HG02798 (cell line): ENCODE measurements at regions not wholly inside any gene's neighbourhood (a gene's known extent, or its start where the extent isn't known, plus 50 kb on each side); places are given as distances from the start of the nearest gene placed in this dataset.

Experiments used
- ATAC-seq: cut with Tn5 transposase; IDR thresholded peaks from one replicate; pipeline ENCODE4 v1.9.1; 2021; ENCODE audit warnings: mild to moderate bottlenecking; ENCODE audit not compliant: unreplicated experiment, poor library complexity

DNA sequence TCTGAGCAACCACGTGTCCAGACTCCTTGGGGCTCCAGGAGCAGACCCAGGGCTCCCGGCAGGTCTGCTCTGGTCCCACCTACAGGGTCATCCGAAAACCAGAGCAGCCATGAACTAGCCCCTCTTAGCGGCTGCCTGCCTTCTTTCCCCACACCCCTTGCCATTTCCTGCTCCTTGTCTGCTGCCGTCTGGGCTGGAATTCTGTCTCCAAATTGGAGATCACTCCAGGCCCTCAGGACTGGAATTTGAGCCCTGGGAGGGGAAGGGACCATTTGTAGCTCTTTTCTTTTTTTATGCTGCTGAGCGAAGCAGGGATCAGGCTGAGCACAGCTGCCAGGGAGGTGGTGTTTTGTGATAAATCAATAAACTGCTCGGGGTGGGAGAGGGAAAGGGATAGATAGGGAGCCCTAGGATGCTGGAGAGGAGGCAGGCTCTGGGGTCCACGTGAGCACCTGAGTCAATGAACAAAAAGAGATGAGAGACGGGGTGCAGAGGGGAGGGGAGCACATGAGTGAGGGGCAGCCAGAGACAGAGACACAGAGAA, 257.5 kb downstream of the ENGASE start:
- no peak for ATAC-seq

DNA sequence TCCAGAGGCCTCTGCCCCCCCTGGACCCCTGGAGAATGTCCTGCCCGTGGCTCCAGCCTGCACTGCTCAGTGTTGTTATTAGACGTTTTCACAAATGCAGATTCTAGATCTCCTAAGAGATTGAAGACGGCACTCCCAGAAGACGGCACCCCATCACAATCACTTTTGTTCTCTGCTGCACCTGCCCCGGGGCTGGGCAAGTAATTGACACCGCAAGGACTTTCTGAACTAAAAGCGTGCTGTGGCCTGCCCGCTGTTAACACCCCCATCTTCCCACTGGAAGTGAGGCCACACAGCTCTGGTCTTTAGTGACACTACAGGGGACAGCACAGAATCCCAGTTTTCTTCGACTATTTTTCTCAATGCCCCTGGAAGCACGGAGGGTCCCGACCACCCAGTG, 256.9 kb downstream of the ENGASE start:
- no peak for ATAC-seq

DNA sequence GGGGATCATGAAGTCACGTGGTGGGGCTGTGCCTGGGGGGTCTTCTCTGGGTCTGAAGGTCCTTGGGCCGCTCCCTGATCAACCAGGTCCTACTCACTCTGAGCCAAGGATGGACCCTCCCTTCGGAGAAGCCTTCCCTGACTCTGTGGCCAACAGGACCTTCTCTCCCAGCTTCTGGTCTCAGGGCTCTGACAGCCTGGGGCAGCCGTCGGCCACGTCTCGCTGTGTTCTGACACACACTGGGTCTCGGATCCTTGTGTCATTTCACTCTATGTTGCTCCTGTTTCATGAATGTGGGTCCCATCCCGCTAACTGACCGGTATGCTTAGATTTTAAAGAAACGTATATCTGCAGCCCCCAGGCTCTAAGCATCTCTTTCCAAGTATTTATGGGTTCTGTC, 256.1 kb downstream of the ENGASE start:
- ATAC-seq = no peak

DNA sequence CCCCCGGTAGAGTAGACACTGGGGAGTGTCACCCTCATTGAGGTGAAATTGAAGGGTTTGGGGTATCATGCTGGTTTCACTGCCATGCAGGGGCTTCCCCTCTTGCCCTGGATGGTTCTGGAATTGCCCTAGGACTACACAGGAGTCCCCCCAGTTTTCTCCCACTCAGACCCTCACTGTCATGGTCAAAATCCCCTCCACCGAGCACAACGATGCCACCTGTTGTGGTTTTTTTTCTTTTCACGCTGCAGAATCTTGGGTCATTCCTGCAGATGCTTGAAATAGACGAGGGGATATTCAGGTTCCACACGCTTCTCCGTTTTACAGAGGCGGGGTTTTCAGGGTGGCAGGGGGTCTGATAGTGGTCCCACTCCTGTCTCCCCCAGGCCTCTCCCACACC, 255.6 kb downstream of the ENGASE start:
- ATAC-seq = no peak

DNA sequence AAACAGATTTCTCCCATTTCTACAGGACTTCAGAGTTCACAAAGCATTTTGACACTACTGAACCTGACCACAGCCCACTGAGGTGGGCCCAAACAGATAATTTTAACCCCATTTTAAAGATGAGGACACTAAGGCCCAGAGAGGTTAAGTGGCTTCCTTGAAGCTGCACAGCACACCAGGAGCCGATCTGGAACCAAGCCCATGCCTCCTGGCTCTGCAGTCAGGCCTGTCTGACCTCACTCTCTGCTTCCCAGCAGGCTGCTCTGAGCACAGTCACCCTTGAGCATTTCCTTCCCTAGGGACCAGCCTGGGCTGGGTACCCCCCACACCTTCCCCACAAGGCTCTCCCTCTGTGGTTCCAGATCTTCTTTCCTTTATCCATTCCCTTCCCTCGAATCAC, 252.2 kb downstream of the ENGASE start:
- no peak for ATAC-seq

DNA sequence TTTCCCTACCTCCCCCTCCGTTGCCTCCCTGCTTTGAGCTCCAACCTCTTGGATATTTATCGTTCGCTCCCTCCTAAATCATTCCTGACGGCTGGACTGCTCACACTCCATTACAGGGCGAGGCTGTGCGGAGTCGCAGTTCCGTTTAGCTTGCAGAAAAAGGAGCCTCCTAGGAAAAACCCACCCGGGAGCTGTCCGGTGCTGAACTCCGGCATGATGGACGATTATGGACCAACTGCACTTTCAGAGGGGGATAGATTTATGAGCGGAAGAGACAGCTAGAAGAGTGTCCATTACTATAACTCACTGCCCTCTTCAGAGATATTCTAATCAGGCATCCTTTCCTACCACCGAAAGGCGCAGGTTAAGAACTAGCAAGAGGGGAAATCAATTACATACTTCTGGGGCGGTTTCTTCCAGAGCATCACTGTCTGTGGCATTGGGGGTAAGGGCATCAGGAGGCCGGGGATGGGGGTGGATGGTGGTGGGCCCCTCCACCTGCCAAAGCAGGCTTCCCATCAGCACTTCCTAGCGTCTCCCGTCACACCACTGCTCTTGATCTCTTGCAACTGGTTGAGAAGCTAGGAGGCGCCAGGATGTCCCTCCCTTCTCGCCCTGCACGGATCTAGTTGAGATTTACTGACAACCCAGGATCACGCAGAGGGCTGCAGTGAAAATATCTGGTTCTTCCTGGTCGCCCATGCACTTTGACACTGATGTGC, 251.2 kb downstream of the ENGASE start:
- no peak for ATAC-seq

DNA sequence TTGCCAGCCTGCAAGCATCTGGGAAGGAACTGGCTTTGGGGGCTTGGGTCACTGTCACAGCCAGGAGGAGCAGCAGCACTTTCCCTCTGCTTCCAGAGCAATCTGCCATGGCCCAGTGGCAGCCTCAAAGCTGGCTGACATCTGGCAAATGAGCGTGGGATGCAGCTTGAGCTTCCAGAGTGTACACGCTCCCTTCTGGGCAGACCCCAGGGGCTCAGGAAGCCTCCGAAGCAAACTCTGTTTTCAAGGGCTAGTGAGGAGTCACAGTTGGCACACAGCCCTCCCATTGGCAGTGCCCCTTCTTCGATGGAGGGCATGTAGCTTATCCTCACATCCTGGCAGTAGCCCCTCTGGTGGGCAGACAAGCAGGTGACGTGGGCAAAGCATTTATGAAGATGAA, 249.6 kb downstream of the ENGASE start:
- ATAC-seq = no peak

DNA sequence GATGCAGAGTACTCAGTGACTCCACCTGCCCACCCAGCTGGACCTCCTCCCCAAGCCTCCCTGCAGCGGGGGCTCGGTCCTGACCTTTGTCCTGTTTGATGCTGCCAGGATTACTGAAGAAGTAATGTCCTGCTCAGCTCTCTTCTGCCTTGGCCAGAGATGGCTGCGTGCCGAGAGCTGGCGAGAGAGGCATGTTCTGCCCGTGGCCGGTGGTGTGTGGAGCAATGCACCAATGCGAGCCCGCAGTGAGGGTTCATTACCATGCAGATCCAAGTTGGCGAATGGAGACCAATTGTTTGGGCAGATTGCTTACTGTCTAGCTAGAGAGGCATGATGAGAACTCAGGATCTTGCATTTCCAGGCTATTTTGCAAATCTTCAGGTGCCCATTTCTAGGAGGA, 248.9 kb downstream of the ENGASE start:
- ATAC-seq = no peak

DNA sequence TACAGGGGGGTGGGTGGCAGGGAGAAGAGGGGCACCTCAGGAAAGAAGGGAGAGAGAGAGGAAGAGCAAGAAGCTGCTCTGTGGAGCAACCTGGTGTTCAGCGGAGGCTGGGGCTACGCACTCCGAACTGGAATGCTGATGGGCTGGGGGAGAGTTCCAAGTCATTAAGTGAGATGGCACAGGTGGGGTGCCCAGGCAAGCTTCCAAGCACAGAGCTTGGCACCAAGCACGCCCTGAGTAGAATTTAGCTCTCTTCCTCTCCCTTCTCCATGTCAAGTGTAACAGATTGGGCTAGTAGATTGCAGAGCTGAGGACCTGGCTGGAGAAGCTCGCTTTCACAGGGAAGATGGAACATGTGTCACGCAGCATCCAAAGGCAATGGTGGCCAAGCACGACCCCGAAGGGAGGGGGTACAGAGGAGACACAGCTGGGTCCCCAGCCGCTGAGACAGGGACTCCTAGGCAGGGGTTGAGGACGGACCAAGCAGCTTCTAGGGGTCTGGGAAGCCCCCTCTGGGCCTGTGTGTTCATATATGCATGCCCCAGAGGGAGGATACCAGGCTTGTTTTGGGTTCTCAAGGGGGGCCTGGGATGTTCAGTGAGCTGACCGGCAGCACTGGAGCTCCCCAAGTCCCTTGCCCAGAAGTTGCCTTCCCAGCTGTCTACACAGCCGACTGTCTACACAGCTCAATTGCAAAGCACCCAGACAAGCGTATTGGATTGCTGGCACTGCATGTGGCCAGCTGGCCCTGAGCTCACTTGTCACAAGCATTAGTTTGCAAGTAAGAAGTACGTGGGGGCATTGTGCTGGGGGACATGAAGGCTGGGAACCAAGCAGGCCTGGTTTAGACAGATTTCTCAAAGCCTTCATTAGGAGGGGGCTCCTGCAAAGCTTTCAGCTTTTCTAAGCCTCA, 247.8 kb downstream of the ENGASE start:
- no peak for ATAC-seq

DNA sequence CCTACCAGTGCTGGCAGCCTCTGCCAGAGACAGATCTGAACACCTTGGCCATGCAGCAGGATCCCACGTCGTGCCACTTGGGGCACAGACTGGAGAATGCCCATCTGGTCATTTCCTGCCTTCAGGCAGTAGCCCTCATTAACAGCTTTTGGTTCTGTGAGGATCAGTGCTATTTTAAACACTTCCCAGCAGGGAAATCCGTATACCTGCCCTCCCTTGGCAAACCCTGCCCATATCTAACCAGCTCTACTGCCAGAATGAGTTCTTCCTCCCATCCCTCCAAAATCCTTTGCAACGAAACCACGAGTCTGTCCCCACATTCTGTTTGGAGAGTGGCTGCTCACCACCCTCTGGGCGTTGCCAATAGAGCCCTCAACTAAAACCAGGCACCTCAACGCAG, 245.7 kb downstream of the ENGASE start:
- no peak for ATAC-seq

DNA sequence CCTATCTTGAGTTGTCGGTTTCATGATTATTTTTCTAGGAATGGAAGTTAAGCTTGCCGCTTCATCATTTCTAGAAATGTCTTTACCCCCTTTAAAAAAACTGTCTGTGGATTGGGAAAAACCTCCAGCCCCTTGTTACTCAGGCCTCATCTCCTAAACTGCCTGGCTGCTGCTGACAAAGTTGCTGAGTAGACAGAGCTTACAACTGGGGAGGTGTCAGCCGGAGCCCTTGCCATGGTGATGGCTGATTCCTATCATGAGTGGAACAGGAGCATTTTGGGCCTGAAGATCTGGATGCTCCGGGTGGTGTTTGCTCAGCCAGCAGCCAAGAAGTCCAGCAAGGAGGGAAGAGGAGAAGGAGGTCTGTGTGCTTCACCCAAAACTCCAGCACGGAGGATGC, 243.3 kb downstream of the ENGASE start:
- no peak for ATAC-seq

DNA sequence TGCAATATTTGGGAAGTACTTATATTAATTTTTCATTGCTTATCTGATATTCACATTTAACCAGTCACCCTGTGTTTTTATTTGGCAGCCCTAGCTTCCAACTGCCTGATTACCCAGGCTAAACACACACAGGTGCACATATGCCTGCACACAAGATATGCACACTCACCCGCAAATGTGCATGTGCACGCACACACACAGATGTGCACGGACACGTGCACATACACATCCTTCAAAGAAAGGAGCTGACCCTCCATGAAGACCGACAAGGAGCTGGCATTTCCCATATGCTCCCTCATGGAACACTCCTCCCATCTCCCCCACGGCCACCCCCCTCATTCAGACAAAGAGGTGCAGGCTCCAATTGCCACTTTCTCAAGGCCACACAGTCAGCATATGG, 242.2 kb downstream of the ENGASE start:
- no peak for ATAC-seq

DNA sequence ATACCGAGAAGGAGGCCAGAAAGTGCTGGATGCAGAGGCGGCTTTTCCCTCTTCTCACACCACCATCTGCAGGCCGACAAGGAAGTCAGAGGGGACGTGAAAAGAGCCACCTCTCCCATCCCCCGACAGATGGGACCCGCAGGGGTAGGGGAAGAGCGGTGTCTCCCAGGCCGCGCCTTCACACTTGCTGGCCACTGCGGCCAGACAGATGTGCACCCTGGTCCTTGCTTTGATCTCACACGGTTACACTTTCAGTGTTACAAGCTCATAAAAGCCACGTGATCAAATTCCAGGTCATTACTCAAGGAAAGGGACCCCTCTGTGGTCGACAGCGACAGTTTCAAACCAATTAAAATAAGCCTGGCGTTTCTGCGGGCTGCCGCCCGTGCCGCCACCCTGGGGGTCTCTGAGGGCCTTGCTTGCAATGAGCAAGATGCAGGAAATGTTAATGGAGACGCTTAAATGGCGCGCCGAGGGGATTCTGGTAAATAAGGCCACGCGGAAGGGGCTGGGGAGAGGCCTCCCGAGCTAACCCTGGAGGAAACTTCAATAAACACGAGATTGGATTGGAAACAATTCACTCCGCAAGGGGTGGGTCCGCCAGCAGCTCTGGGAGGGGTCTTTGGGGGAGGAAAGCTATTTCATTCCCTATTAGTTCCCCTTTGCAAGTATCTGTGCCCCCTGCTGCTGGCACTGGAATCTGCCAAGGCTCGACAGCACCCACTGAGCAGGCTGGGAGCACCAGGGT, 240.9 kb downstream of the ENGASE start:
- no peak for ATAC-seq

DNA sequence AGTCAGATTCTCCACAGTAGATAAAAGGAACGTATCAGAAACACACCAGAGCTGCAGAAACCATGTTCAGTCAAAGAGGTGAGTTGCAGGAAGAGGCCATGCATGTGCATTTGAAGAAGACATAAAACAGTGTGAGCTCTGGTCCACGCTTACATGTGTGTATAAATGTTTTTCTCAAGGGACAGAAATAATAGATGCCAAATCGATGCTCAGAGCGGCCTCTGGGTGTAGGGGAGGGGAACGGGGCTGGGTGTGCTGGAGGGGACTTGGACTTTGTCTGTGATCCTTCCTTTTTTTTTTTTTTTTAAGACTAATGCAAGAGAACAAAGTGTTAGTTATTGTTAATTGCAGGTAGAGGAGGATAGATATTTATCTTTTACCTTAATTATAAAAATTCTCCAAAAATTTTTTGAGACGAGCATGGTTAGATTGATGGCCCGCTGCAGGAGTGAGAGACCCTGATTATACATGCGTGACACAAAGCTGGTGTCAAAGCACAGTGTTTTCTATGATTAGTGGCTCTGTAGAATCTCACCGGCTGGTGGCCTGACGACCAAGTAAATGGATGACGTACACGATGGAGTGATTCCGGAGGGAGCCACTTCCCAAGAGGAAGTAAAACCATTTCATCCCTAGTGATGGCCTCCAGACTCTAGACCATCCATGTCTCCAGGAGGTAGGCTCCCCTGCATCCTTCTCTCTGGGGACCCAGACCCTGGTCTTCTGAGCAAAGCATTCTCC, 240.2 kb downstream of the ENGASE start:
- no peak for ATAC-seq

DNA sequence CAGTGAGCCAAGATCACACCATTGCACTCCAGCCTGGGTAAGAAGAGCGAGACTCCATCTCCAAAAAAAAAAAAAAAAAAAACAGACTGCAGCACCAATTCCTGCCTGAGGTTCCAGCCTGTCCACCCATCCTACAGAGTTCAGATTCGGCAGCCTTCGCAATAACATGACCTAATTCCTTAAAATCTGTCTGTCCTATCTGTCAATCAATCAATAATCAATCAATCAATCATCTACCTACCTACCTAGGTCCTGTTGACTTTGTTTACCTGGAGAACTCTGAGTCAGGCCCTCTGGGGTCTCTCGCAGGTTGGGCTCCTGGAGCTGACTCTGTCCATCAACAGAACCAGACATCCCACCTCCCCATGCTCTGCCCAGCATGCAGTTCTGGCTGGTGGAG, 236.7 kb downstream of the ENGASE start:
- ATAC-seq = no peak

DNA sequence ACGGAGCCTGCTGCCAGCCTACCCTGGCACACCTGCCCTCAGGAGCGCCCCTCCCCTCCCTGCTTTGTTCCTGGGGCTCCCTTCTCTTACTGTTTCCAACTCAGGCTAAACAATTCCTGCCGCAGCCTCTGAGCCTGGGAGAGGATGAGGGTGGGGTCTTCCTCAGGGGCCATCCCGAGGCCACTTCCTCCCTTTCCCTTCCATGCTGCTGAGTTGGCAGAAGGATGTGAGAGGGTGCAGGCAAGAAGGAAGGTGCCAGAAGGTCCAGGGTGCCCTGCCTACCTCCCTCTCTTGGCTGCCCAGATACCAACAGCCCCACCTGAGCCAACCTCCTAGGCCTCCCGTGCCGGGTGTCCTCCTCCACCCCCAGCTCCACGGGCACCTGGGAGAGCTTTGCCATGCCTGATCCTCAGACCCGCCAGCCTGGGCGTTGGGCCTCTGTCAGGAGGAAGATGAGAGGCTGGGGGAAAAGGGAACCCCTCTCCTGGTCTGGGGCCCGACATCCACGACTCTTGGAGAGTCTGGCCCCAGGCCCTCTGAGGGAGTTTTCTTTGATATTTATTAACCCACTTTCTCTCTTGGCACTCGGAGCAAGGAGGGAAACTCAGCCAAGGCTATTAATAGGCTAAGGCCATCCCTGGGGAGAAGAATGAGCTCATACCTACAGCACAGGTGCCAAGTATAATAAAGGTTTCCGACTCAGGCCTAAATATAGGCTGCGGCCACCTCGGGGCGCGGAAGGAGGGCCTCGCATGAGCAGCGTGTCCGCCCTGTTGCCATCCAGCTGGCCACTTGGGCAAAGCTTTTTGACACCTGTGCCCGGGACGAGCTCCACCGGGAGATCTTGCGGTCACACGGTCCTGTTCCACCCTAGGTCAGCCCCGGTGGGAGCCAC, 232.0 kb downstream of the ENGASE start:
- peak; percentile 47 for ATAC-seq

DNA sequence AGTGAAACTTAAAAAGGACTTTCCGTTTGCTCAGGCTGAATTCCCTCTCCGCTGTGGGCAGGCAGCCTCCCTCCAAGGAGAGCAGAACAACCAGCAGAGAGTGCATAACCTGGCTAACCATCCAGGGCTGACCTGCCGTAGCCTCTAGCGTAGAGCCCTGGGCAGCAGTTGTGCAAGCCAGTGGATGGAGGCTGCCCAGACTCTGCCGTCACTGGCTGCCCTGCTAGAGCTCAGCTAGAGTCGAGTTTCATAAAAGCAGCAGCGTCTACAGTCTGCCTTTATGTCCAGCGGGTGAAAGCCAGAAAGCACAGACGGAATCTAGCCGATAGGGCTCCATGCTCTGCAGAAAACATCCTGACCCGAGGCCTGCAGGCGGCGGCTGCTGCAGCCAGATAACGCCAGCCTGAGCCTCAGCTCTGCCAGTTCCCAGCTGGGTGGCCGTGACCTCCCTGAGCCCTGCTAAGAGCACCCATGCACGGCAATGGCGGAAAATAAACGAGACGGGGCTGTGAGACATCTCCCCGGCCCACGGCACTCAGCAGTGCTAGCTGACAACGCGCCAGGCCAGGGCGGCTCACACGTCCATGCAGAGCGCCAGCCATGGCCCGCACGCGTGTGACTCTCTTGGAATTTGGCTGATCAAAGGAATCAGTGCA, 231.3 kb downstream of the ENGASE start:
- ATAC-seq = no peak

DNA sequence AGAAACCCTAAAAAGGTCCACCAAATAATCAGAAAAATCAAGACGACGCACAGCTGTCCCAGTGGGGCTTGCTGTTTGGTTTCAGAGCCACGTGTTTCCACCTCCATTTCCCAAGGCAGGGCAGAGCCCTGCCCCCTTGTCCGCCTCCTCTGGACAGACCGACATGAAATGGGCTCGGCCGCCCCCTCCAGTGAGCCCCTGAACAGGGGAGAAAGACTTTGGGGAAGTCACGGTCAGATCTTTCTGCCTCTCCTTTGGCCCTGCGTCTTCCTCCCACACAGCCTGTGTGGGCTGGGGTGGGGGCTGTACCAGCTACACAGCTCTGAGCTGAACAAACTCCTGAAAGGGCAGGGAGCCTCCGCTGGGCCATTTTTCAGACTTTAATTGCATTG, 230.7 kb downstream of the ENGASE start:
- ATAC-seq = no peak

DNA sequence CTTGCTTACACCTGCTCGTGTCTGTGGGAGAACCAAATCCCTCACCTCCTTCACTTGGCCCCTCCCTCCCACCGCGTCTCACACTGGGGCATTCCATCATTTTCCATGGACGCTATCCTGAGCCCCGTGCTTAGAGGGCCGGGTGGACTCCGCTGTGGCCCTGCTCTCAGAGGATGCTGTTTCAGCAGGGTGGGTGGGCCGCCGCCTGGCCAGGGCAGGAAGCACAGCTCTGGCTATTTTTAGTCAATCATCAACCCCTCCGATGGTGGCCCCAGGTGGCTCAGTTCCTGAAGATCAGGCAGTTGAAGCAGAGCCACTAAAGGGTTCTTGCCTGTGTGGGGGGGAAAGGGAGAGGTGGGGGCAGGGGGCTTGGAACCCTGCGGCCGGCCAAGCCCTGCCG, 230.3 kb downstream of the ENGASE start:
- no peak for ATAC-seq
